Mesenchymal stem cell (in vitro differentiated cells and primary cell): ENCODE measurements at regions not wholly inside any gene's neighbourhood (a gene's known extent, or its start where the extent isn't known, plus 50 kb on each side); places are given as distances from the start of the nearest gene placed in this dataset.

Experiments
- DNase-seq: peaks from one replicate; pipeline ENCODE4 v3.0.0-alpha.2; 2013
- H2AFZ ChIP-seq: one replicate; pipeline ENCODE4 v1.6.1; 2013; ENCODE audit warnings: low read depth, mild to moderate bottlenecking, control low read depth, inconsistent platforms, low read length, moderate library complexity
- H2AK5ac ChIP-seq: 2 replicates; pipeline ENCODE4 v1.6.1; 2013; ENCODE audit warnings: low read length, moderate library complexity, mild to moderate bottlenecking, inconsistent platforms; ENCODE audit not compliant: severe bottlenecking
- H2BK120ac ChIP-seq: one replicate; pipeline ENCODE4 v1.6.1; 2013; ENCODE audit warnings: low read depth, mild to moderate bottlenecking, inconsistent platforms, low read length, moderate library complexity
- H2BK12ac ChIP-seq, 2 experiments: one replicate each; pipeline ENCODE4 v1.6.1; 2013; ENCODE audit warnings: inconsistent platforms in 2 of 2, low read length in 2 of 2, mild to moderate bottlenecking in 2 of 2, moderate library complexity in 2 of 2, control low read depth in 1 of 2
- H2BK15ac ChIP-seq: one replicate; pipeline ENCODE4 v1.6.1; 2013; ENCODE audit warnings: mild to moderate bottlenecking, low read depth, inconsistent platforms; ENCODE audit not compliant: poor library complexity, severe bottlenecking
- H2BK5ac ChIP-seq: 2 replicates; pipeline ENCODE4 v1.6.1; 2013; ENCODE audit warnings: low read depth, mild to moderate bottlenecking, low read length, control low read depth, inconsistent platforms; ENCODE audit not compliant: poor library complexity, severe bottlenecking
- H3K14ac ChIP-seq, 2 experiments: one replicate each; pipeline ENCODE4 v1.6.1; 2013; ENCODE audit warnings: inconsistent platforms in 2 of 2, low read length in 2 of 2, control low read depth in 1 of 2, mild to moderate bottlenecking in 1 of 2, moderate library complexity in 1 of 2
- H3K18ac ChIP-seq, 2 experiments: one replicate each; pipeline ENCODE4 v1.6.1; 2013; ENCODE audit warnings: inconsistent platforms in 2 of 2, low read length in 2 of 2, control low read depth in 1 of 2, low read depth in 1 of 2, mild to moderate bottlenecking in 1 of 2
- H3K23ac ChIP-seq, 2 experiments: one replicate each; pipeline ENCODE4 v1.6.1; 2013; ENCODE audit warnings: inconsistent platforms in 2 of 2, low read length in 2 of 2, mild to moderate bottlenecking in 2 of 2, moderate library complexity in 2 of 2, control low read depth in 1 of 2
- H3K27ac ChIP-seq: 2 replicates; pipeline ENCODE4 v1.5.1; 2013; ENCODE audit warnings: mild to moderate bottlenecking, moderate library complexity, low read length, control low read depth, inconsistent platforms; ENCODE audit not compliant: poor library complexity, severe bottlenecking
- H3K27me3 ChIP-seq, 2 experiments: 2 replicates each; pipeline versions ENCODE4 v1.6.1 to v1.7.0; 2013; ENCODE audit warnings: low read length in 2 of 2, mild to moderate bottlenecking in 2 of 2, moderate library complexity in 2 of 2, control low read depth in 1 of 2, inconsistent platforms in 1 of 2; ENCODE audit not compliant: control insufficient read depth in 1 of 2, insufficient read depth in 1 of 2
- H3K36me3 ChIP-seq, 2 experiments: 2 replicates each; pipeline versions ENCODE4 v1.6.1 to v1.7.0; 2013; ENCODE audit warnings: low read length in 2 of 2, control low read depth in 1 of 2, inconsistent platforms in 1 of 2, low read depth in 1 of 2, mild to moderate bottlenecking in 1 of 2; ENCODE audit not compliant: insufficient read depth in 2 of 2, control insufficient read depth in 1 of 2
- H3K4ac ChIP-seq, 2 experiments: one replicate each; pipeline ENCODE4 v1.6.1; 2013; ENCODE audit warnings: inconsistent platforms in 2 of 2, low read length in 2 of 2, mild to moderate bottlenecking in 2 of 2, moderate library complexity in 2 of 2, control low read depth in 1 of 2, low read depth in 1 of 2
- H3K4me1 ChIP-seq: 2 replicates; pipeline ENCODE4 v1.6.1; 2013; ENCODE audit warnings: low read depth, low read length, control low read depth; ENCODE audit not compliant: control insufficient read depth, insufficient read depth
- H3K4me2 ChIP-seq: 2 replicates; pipeline ENCODE4 v1.6.1; 2013; ENCODE audit warnings: low read length, mild to moderate bottlenecking, inconsistent platforms; ENCODE audit not compliant: poor library complexity, severe bottlenecking
- H3K4me3 ChIP-seq, 2 experiments: 2 replicates each; pipeline versions ENCODE4 v1.5.1 to v1.7.0; 2013; ENCODE audit warnings: low read length in 2 of 2, mild to moderate bottlenecking in 2 of 2, control low read depth in 1 of 2, low read depth in 1 of 2; ENCODE audit not compliant: insufficient read depth in 1 of 2
- H3K79me1 ChIP-seq: replicated peaks from 2 replicates; pipeline ENCODE4 v1.6.1; 2013; ENCODE audit warnings: mild to moderate bottlenecking, control low read depth, low read length, inconsistent platforms; ENCODE audit not compliant: poor library complexity, severe bottlenecking
- H3K9ac ChIP-seq: 2 replicates; pipeline ENCODE4 v1.7.0; 2013; ENCODE audit warnings: mild to moderate bottlenecking, low read length, moderate library complexity
- H3K9me3 ChIP-seq: 2 replicates; pipeline ENCODE4 v1.7.0; 2013; ENCODE audit warnings: mild to moderate bottlenecking, low read length; ENCODE audit not compliant: control insufficient read depth
- H4K8ac ChIP-seq: one replicate; pipeline ENCODE4 v1.6.1; 2013; ENCODE audit warnings: inconsistent platforms, mild to moderate bottlenecking, low read length, moderate library complexity
- H4K91ac ChIP-seq: one replicate; pipeline ENCODE4 v1.6.1; 2013; ENCODE audit warnings: mild to moderate bottlenecking, low read length, inconsistent platforms
- WGBS: methylation state at CpG from one replicate; pipeline ENCODE4 v1.1.7; 2013; ENCODE audit warnings: mixed read lengths; 5-methylcytosine and 5-hydroxymethylcytosine counted together

DNA sequence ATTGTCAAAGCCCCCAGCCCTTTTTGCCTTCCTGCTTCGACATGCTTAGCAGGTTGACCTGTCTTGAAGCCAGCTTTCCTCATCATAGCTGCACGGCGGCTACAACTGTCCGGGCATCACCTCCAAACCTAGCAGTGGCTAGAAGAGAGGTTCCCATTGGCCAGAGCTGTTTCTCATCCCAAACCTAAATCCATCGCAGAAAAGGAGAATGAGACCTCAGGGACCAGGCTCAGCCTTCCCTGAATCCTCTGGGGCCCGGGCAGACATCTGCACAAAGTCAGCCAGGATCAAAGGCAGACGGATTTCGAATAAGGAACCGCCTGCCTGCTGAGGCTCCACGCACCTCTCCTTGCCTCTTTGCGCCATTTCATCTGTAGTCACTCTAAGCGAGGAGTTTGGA lies 101.7 kb upstream of the SLC66A3 start:
- H3K4me2 ChIP-seq = no peak overlapping the region
- no peak overlapping the region for H2AK5ac ChIP-seq
- H3K4me1 ChIP-seq = no peaks in the 10 kb centered on the region
- no peaks in the 10 kb centered on the region for H3K36me3 ChIP-seq
- no peaks in the 10 kb centered on the region for H3K79me1 ChIP-seq
- no peak overlapping the region for H4K8ac ChIP-seq
- H2BK120ac ChIP-seq = no peak overlapping the region
- H3K9ac ChIP-seq = no peak overlapping the region
- no peak overlapping the region for H3K4me3 ChIP-seq
- WGBS = 93% methylated on average over 12 of the region's 12 CpGs
- no peak overlapping the region for H3K27ac ChIP-seq
- no peak overlapping the region for H2AFZ ChIP-seq
- H2BK5ac ChIP-seq = no peak overlapping the region
- H2BK12ac ChIP-seq = no peak overlapping the region
- H3K9me3 ChIP-seq = no peaks in the 10 kb centered on the region
- no peak overlapping the region for H3K23ac ChIP-seq
- no peak overlapping the region for H3K4ac ChIP-seq
- DNase-seq = no peak
- no peak overlapping the region for H3K18ac ChIP-seq
- H2BK15ac ChIP-seq = peak overlapping the region; percentile 0
- H3K14ac ChIP-seq = no peak overlapping the region
- H3K27me3 ChIP-seq = peaks cover 11 to 66% of the 10 kb centered on the region in 2 experiments
- H4K91ac ChIP-seq = no peak overlapping the region

DNA sequence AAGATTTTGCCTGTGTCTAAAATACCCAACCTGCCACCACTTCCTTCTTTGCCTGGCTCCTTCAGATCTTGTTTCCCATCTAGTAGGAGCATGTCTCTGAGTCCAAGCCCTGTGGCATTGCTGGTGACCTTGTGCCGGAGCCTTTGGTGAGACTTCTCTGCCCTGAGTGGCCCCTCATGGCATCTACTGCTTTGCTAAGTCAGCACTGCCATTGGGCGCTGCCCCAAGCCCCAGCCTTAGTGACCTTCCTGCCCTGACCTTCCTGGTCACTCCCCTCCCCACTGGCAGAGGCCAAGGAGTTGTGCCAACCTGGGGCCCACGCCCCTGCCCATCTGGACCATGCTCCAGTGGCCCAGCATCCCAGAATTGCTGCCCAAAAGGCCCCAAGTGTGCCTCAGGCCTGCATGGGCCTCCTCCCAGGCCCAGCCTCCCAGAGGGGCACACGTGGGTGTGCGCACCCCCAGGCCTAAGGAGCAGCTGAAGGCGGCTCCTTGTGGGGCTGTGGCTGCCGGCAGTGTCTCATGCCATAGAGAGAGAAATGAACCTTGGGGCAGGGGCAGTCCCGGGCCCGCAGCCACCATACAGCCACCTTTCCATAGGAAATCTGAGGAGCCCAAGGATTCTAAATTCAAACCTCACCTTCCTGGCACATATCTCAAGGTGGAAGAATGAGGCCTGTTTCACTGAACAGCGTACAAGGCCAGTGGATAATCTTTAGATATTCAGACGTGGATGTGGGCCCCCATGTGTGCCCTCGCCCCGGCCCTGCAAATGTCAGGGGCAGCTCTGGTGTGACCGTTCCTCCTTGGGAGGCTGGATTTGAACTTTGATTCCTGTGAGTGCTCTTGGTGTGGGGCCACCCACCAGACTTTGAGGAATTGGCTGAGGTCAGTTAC lies 100.2 kb upstream of the SLC66A3 start:
- Histone ChIP-seq H3K14ac (peak overlapping the region in 1 of 2 experiments; percentile 69), H2BK15ac (no peak overlapping the region), H3K27ac (no peak overlapping the region), H2BK5ac (no peak overlapping the region), H3K9ac (no peak overlapping the region), H2AFZ (no peak overlapping the region), H4K8ac (no peak overlapping the region), H3K4me2 (no peak overlapping the region), H2AK5ac (no peak overlapping the region), H2BK120ac (no peak overlapping the region), H3K27me3 (peaks cover 6 to 59% of the 10 kb centered on the region in 2 experiments), H3K18ac (peak overlapping the region in 1 of 2 experiments; percentile 11), H3K4ac (no peak overlapping the region), H3K4me1 (no peaks in the 10 kb centered on the region), H3K23ac (no peak overlapping the region), H2BK12ac (no peak overlapping the region), H4K91ac (no peak overlapping the region), H3K79me1 (no peaks in the 10 kb centered on the region), H3K9me3 (no peaks in the 10 kb centered on the region), H3K4me3 (peak overlapping the region in 1 of 2 experiments; percentile 34), H3K36me3 (no peaks in the 10 kb centered on the region)
- no peak for DNase-seq
- 86% methylated on average over 14 of the region's 14 CpGs for WGBS

DNA sequence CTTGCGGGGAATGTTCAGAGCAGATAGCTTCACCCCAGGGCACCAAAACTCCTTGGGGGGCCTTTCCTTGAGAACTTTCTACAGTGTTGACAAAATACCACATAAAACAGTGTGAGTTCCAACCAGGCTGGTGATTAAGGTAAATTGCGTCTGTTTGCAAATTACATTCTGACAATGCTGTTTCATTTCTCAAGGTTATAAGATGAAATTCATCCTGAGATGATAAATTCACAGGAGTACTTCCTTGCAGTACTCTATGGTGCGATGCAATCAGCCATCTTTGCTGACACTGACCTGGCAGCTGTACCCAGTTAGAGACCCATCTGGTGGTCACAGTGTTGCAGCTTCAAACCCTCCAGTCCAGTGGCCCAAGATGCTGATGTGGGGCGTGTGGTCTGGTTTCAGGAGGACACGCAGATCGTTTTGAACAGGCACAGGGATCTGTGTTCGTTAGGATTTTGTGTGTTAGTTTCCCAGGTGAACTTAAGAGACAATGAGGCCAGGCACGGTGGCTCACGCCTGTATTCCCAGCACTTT lies 99.5 kb upstream of the SLC66A3 start:
- no peak overlapping the region for H4K8ac ChIP-seq
- no peak overlapping the region for H2BK15ac ChIP-seq
- H3K4me3 ChIP-seq = no peak overlapping the region
- peaks cover 5 to 51% of the 10 kb centered on the region in 2 experiments for H3K27me3 ChIP-seq
- H3K9me3 ChIP-seq = no peaks in the 10 kb centered on the region
- H4K91ac ChIP-seq = no peak overlapping the region
- H2BK12ac ChIP-seq = no peak overlapping the region
- no peak overlapping the region for H3K4me2 ChIP-seq
- H3K4ac ChIP-seq = no peak overlapping the region
- no peak overlapping the region for H3K9ac ChIP-seq
- H3K4me1 ChIP-seq = no peaks in the 10 kb centered on the region
- H3K18ac ChIP-seq = peak overlapping the region in 1 of 2 experiments; percentile 1
- no peak overlapping the region for H3K27ac ChIP-seq
- H3K14ac ChIP-seq = no peak overlapping the region
- H2AFZ ChIP-seq = no peak overlapping the region
- no peak for DNase-seq
- H2BK5ac ChIP-seq = no peak overlapping the region
- H3K36me3 ChIP-seq = no peaks in the 10 kb centered on the region
- H3K79me1 ChIP-seq = no peaks in the 10 kb centered on the region
- WGBS = 96% methylated on average over 9 of the region's 9 CpGs
- no peak overlapping the region for H2AK5ac ChIP-seq
- H3K23ac ChIP-seq = no peak overlapping the region
- no peak overlapping the region for H2BK120ac ChIP-seq

DNA sequence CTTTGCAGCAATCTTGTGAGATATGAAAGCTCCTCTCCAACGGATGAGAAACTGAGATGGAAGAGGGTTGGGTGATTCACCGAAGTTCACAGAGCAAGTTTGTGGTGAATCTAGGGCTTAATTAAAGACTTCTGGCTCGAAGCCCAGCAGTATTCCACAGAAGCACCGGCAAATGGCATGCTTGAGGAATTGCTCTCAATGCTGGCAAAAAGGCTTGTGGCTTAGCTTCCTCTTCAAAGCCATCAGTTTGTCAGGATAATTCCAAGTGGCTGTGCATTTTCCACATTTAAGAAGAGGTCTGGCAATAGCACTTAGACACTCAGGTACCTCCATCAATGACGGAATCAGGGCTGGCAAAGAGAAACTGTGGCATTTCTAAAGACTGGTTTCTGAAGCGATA lies 98.7 kb upstream of the SLC66A3 start:
- no peak overlapping the region for H2BK15ac ChIP-seq
- H3K9me3 ChIP-seq = peaks cover 4% of the 10 kb centered on the region
- H2AK5ac ChIP-seq = no peak overlapping the region
- no peak overlapping the region for H3K4me2 ChIP-seq
- H2BK120ac ChIP-seq = no peak overlapping the region
- peaks cover 5 to 45% of the 10 kb centered on the region in 2 experiments for H3K27me3 ChIP-seq
- H3K4me1 ChIP-seq = no peaks in the 10 kb centered on the region
- H3K79me1 ChIP-seq = no peaks in the 10 kb centered on the region
- no peak overlapping the region for H3K27ac ChIP-seq
- H3K36me3 ChIP-seq = no peaks in the 10 kb centered on the region
- H2BK5ac ChIP-seq = no peak overlapping the region
- no peak overlapping the region for H3K14ac ChIP-seq
- DNase-seq = peak; percentile 93
- no peak overlapping the region for H3K9ac ChIP-seq
- no peak overlapping the region for H3K23ac ChIP-seq
- H3K4me3 ChIP-seq = no peak overlapping the region
- H4K8ac ChIP-seq = no peak overlapping the region
- H4K91ac ChIP-seq = no peak overlapping the region
- H2AFZ ChIP-seq = no peak overlapping the region
- no peak overlapping the region for H3K4ac ChIP-seq
- H2BK12ac ChIP-seq = no peak overlapping the region
- H3K18ac ChIP-seq = no peak overlapping the region
- WGBS = 37% methylated on average over 6 of the region's 6 CpGs
